Colonic mucosa (tissue), 4 donors: ENCODE measurements at regions not wholly inside any gene's neighbourhood (a gene's known extent, or its start where the extent isn't known, plus 50 kb on each side); places are given as distances from the start of the nearest gene placed in this dataset.

Source experiments
- DNase-seq: peaks from one replicate; pipeline ENCODE4 v3.0.0-alpha.2; 2020
- H3K27ac ChIP-seq: fragments of 200-600 bp; one replicate; pipeline ENCODE4 v1.8.0; 2021
- H3K27me3 ChIP-seq: fragments of 200-600 bp; one replicate; pipeline ENCODE4 v1.8.0; 2021
- H3K36me3 ChIP-seq: fragments of 200-600 bp; one replicate; pipeline ENCODE4 v1.8.0; 2021
- H3K4me1 ChIP-seq: fragments of 200-600 bp; one replicate; pipeline ENCODE4 v1.8.0; 2021; ENCODE audit warnings: mild to moderate bottlenecking
- H3K4me3 ChIP-seq: fragments of 200-600 bp; one replicate; pipeline ENCODE4 v1.8.0; 2021
- H3K9ac ChIP-seq, 2 donors: one replicate each; pipeline ENCODE4 v1.7.0; 2013; ENCODE audit warnings: control low read depth in 2 of 2, low read depth in 2 of 2, low read length in 2 of 2
- H3K9me3 ChIP-seq: fragments of 200-600 bp; one replicate; pipeline ENCODE4 v1.8.0; 2021
- CTCF ChIP-seq: fragments of 200-600 bp; IDR thresholded peaks from one replicate; pipeline ENCODE4 v1.8.0; 2022; ENCODE audit warnings: antibody characterized with exemption, mild to moderate bottlenecking
- intact Hi-C: fragments of 100-400 bp; cut with DNase I; formaldehyde crosslinking; loops from one replicate; pipeline ENCODE4 v1.14.1; 2022
- donor health status: healthy.
- donor health status: DM: no; HTN: no; CAD: no.
- donor health status: DM: no; HTN: no; CAD: no.

- Histone ChIP-seq H3K4me1 (no peaks in the 10 kb centered on the region), H3K9me3 (no peaks in the 10 kb centered on the region), H3K9ac (no peak overlapping the region), H3K27me3 (no peaks in the 10 kb centered on the region), H3K27ac (no peak overlapping the region), H3K36me3 (no peaks in the 10 kb centered on the region), H3K4me3 (no peak overlapping the region)
- TF ChIP-seq CTCF: no peak
- intact Hi-C loops: loop anchor here (10.0 kb wide), 1 partner anchor 190 kb away; no protein-coding TSS in a partner anchor
- no peak for DNase-seq
Measured at GRCh38 chr3:124094496-124094895, 102.6 kb upstream of the ROPN1 start.

GRCh38 chr3:124097362-124098131 is 105.6 kb upstream of the ROPN1 start:
- H3K9me3 ChIP-seq: no peaks in the 10 kb centered on the region
- intact Hi-C loops: loop anchor here (10.0 kb wide), 1 partner anchor 187 kb away; no protein-coding TSS in a partner anchor
- no peaks in the 10 kb centered on the region for H3K27me3 ChIP-seq
- H3K27ac ChIP-seq: no peak overlapping the region
- H3K36me3 ChIP-seq: no peaks in the 10 kb centered on the region
- H3K4me3 ChIP-seq: no peak overlapping the region
- no peak overlapping the region for H3K9ac ChIP-seq
- no peak for TF ChIP-seq CTCF
- no peak for DNase-seq
- no peaks in the 10 kb centered on the region for H3K4me1 ChIP-seq

- Histone ChIP-seq H3K27ac (no peak overlapping the region), H3K9me3 (no peaks in the 10 kb centered on the region), H3K27me3 (no peaks in the 10 kb centered on the region), H3K9ac (no peak overlapping the region), H3K4me1 (no peaks in the 10 kb centered on the region), H3K4me3 (no peak overlapping the region), H3K36me3 (no peaks in the 10 kb centered on the region)
- intact Hi-C loops: no loop called here
- DNase-seq: no peak
- TF ChIP-seq CTCF: no peak
Measured at GRCh38 chr3:124101643-124102042, 109.7 kb upstream of the ROPN1 start.

- Histone ChIP-seq H3K9ac (no peak overlapping the region), H3K4me3 (no peak overlapping the region), H3K36me3 (no peaks in the 10 kb centered on the region), H3K27me3 (no peaks in the 10 kb centered on the region), H3K4me1 (no peaks in the 10 kb centered on the region), H3K9me3 (no peaks in the 10 kb centered on the region), H3K27ac (no peak overlapping the region)
- no peak for DNase-seq
- no peak for TF ChIP-seq CTCF
- intact Hi-C loops: no loop called here
Measured at GRCh38 chr3:124107104-124107890, 115.4 kb upstream of the ROPN1 start.

GRCh38 chr3:124108446-124108845 is 116.5 kb upstream of the ROPN1 start:
- Histone ChIP-seq H3K4me1 (no peaks in the 10 kb centered on the region), H3K27ac (no peak overlapping the region), H3K27me3 (no peaks in the 10 kb centered on the region), H3K9me3 (no peaks in the 10 kb centered on the region), H3K9ac (no peak overlapping the region), H3K36me3 (no peaks in the 10 kb centered on the region), H3K4me3 (no peak overlapping the region)
- TF ChIP-seq CTCF: no peak
- no peak for DNase-seq
- intact Hi-C loops: no loop called here
